A673 (cell line): ENCODE measurements at regions not wholly inside any gene's neighbourhood (a gene's known extent, or its start where the extent isn't known, plus 50 kb on each side); places are given as distances from the start of the nearest gene placed in this dataset.

Experiments used
- BruUV-seq: library from RNA; stranded (reverse); fragments of 400-500 nt; replicated peaks from 2 replicates; lab custom pipeline; 2021; lab: Mats Ljungman, UMichigan
- CTCF ChIA-PET: fragments of 300-600 bp; sonication (Branson Sonifier 250); formaldehyde crosslinking; loops from one replicate; lab custom pipeline; 2022; ENCODE audit warnings: antibody characterized with exemption; lab: Charles Lee
- POLR2A ChIA-PET: fragments of 300-600 bp; sonication (Branson Sonifier 250); formaldehyde crosslinking; loops from one replicate; lab custom pipeline; 2022; ENCODE audit warnings: antibody characterized with exemption; ENCODE audit not compliant: low non-redundant PET; lab: Charles Lee
- DNase-seq: peaks from one replicate; pipeline ENCODE4 v3.0.0-alpha.2; 2015; ENCODE audit warnings: low spot score
- H3K27ac ChIP-seq: fragments of 200-600 bp; sonication (generic); 2 replicates; pipeline ENCODE4 v1.5.1; 2016; ENCODE audit warnings: mixed run types, low read depth, mild to moderate bottlenecking, mixed read lengths, antibody characterized with exemption, low read length; ENCODE audit not compliant: poor library complexity, severe bottlenecking
- H3K27me3 ChIP-seq: fragments of 200-600 bp; sonication (generic); replicated peaks from 2 replicates; pipeline ENCODE4 v1.6.1; 2017; ENCODE audit warnings: mixed run types, low read depth, mild to moderate bottlenecking, mixed read lengths, antibody characterized with exemption, low read length; ENCODE audit not compliant: insufficient read depth, poor library complexity
- H3K36me3 ChIP-seq: fragments of 200-600 bp; sonication (generic); 2 replicates; pipeline ENCODE4 v1.6.1; 2016; ENCODE audit warnings: mixed run types, mild to moderate bottlenecking, mixed read lengths, antibody characterized with exemption, low read length; ENCODE audit not compliant: insufficient read depth, poor library complexity, severe bottlenecking
- H3K4me1 ChIP-seq: fragments of 200-600 bp; sonication (generic); 2 replicates; pipeline ENCODE4 v1.6.1; 2017; ENCODE audit warnings: mixed run types, mild to moderate bottlenecking, mixed read lengths, antibody characterized with exemption, low read length; ENCODE audit not compliant: insufficient read depth, poor library complexity, severe bottlenecking
- H3K4me3 ChIP-seq: fragments of 200-600 bp; sonication (generic); 2 replicates; pipeline ENCODE4 v1.5.1; 2016; ENCODE audit warnings: low read depth, mixed run types, mild to moderate bottlenecking, mixed read lengths, low read length; ENCODE audit not compliant: poor library complexity, severe bottlenecking
- H3K9me3 ChIP-seq: fragments of 200-600 bp; sonication (generic); 2 replicates; pipeline ENCODE4 v1.6.1; 2016; ENCODE audit warnings: mixed run types, low read depth, mild to moderate bottlenecking, mixed read lengths, antibody characterized with exemption, low read length; ENCODE audit not compliant: poor library complexity, severe bottlenecking
- EZH2 ChIP-seq: fragments of 200-600 bp; sonication (generic); IDR thresholded peaks from 2 replicates; pipeline ENCODE4 v1.6.1; 2017; ENCODE audit warnings: borderline replicate concordance, low read depth, mild to moderate bottlenecking, mixed read lengths, antibody characterized with exemption, low read length; ENCODE audit not compliant: poor library complexity, severe bottlenecking
- intact Hi-C: fragments of 100-400 bp; cut with micrococcal nuclease; formaldehyde crosslinking; loops from one replicate; pipeline ENCODE4 v1.10.0; 2022; ENCODE audit not compliant: unreplicated experiment
- TF ChIP-seq, protein P1 (sequence below): fragments of 300-800, 200-600 bp; sonication (generic); conservative IDR thresholded peaks from 2 replicates; pipeline ENCODE4 v1.5.1; 2017; ENCODE audit warnings: low read depth, mild to moderate bottlenecking, antibody characterized with exemption, low read length, moderate library complexity, mixed read lengths

GRCh38 chr15:52984507-52984906, 194.4 kb upstream of the ONECUT1 start:
- BruUV-seq, result no TSS peak
- no peak for DNase-seq
- TF ChIP-seq, protein P1, sequence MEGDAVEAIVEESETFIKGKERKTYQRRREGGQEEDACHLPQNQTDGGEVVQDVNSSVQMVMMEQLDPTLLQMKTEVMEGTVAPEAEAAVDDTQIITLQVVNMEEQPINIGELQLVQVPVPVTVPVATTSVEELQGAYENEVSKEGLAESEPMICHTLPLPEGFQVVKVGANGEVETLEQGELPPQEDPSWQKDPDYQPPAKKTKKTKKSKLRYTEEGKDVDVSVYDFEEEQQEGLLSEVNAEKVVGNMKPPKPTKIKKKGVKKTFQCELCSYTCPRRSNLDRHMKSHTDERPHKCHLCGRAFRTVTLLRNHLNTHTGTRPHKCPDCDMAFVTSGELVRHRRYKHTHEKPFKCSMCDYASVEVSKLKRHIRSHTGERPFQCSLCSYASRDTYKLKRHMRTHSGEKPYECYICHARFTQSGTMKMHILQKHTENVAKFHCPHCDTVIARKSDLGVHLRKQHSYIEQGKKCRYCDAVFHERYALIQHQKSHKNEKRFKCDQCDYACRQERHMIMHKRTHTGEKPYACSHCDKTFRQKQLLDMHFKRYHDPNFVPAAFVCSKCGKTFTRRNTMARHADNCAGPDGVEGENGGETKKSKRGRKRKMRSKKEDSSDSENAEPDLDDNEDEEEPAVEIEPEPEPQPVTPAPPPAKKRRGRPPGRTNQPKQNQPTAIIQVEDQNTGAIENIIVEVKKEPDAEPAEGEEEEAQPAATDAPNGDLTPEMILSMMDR, result no peak
- TF ChIP-seq EZH2, result no peak
- Histone ChIP-seq H3K4me1 (no peaks in the 10 kb centered on the region), H3K27ac (no peak overlapping the region), H3K27me3 (peaks cover 4% of the 10 kb centered on the region), H3K4me3 (no peak overlapping the region), H3K36me3 (no peaks in the 10 kb centered on the region), H3K9me3 (no peaks in the 10 kb centered on the region)
- ChIA-PET CTCF (no interaction called here), POLR2A (no interaction called here)
- intact Hi-C loops, result no loop called here

DNA sequence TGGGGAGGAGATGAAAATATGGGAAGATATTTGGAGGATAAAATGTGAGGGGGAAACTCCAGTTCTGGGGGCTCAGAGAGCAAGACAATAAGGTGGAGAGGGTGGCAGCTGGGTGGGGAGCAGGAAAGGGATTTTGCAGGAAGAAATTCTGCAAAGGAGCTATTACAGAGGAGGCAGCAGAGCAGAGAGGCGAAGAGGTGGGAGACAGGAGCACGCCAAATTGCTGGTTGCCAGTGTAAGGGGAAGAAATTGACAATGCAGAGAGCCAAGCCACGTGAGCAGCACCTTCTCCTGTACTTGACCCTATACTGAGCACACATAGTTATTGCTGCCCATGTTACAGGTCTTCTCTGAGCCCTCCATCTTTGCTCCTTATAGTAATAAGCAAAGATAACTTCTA, 190.3 kb upstream of the ONECUT1 start:
- Histone ChIP-seq H3K9me3 (no peaks in the 10 kb centered on the region), H3K36me3 (no peaks in the 10 kb centered on the region), H3K4me3 (no peak overlapping the region), H3K4me1 (no peaks in the 10 kb centered on the region), H3K27me3 (peaks cover 7% of the 10 kb centered on the region), H3K27ac (no peak overlapping the region)
- ChIA-PET CTCF (no interaction called here), POLR2A (no interaction called here)
- intact Hi-C loops, result no loop called here
- BruUV-seq, result no TSS peak
- DNase-seq, result no peak
- TF ChIP-seq EZH2, result no peak
- TF ChIP-seq, protein P1, result no peak

- Histone ChIP-seq H3K9me3 (no peaks in the 10 kb centered on the region), H3K27ac (no peak overlapping the region), H3K36me3 (no peaks in the 10 kb centered on the region), H3K4me1 (no peaks in the 10 kb centered on the region), H3K27me3 (peaks cover 7% of the 10 kb centered on the region), H3K4me3 (no peak overlapping the region)
- no peak for DNase-seq
- TF ChIP-seq, protein P1, result no peak
- TF ChIP-seq EZH2, result no peak
- POLR2A ChIA-PET, result no interaction called here
- intact Hi-C loops, result no loop called here
- no TSS peak for BruUV-seq
- CTCF ChIA-PET, result no interaction called here
Observed at GRCh38 chr15:52976516-52977075, 186.5 kb upstream of the ONECUT1 start.
